ENCODE measurements at regions not wholly inside any gene's neighbourhood (a gene's known extent, or its start where the extent isn't known, plus 50 kb on each side); places are given as distances from the start of the nearest gene placed in this dataset.

DNA sequence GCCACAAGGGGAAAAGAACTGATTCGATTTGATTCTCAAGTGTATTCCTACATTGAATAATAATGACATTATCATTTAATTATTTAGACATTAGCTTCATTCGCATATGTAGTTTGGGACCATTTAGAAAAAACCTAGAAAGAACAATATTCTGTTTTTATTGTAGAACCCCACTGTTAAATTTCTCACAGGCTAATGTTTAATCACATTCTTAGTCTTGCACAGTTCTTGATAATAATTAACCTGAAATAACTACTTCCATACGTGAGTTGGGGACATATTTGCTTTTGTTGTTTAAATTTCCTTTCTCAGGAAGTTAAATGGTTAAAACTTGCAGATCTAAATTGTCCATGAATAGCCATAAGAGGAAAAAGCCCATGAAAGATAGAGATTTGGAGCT, 275.2 kb downstream of the TFAP2B start:
- TF ChIP-seq, protein P1, sequence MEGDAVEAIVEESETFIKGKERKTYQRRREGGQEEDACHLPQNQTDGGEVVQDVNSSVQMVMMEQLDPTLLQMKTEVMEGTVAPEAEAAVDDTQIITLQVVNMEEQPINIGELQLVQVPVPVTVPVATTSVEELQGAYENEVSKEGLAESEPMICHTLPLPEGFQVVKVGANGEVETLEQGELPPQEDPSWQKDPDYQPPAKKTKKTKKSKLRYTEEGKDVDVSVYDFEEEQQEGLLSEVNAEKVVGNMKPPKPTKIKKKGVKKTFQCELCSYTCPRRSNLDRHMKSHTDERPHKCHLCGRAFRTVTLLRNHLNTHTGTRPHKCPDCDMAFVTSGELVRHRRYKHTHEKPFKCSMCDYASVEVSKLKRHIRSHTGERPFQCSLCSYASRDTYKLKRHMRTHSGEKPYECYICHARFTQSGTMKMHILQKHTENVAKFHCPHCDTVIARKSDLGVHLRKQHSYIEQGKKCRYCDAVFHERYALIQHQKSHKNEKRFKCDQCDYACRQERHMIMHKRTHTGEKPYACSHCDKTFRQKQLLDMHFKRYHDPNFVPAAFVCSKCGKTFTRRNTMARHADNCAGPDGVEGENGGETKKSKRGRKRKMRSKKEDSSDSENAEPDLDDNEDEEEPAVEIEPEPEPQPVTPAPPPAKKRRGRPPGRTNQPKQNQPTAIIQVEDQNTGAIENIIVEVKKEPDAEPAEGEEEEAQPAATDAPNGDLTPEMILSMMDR (IDR thresholded peaks at IDR 0.05; ENCODE audit: insufficient read depth, low read depth, low read length): no peak
- POLR2A ChIA-PET: no interaction called here
- H3K36me3 ChIP-seq (ENCODE audit: control insufficient read depth, insufficient read depth, low read length): no peaks in the 10 kb centered on the region
- DNase-seq (ENCODE audit: low read depth): no peak
- H3K27me3 ChIP-seq (ENCODE audit: control insufficient read depth, insufficient read depth, low read length): no peaks in the 10 kb centered on the region
- no peak overlapping the region for H3K4me3 ChIP-seq (ENCODE audit: low read depth, low read length)
- CTCF ChIA-PET: no interaction called here

DNA sequence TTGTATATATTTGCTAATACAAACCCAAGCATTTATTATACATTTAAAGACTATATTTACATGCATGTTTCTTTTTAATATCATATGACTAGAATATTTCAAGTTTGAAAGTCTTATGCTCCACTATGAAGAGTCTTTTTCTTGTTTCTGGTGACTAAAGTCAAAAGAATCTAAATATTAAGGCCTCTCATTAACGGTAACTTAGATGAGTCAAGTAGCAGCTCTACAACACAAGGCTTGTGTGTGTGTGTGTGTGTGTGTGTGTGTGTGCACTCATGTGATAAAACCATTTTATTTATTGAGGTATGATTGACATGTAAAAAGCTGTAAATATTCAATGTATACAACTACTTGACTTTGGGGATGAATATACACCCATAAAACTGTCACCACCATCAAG, 275.6 kb downstream of the TFAP2B start:
- ChIA-PET POLR2A (no interaction called here), CTCF (no interaction called here)
- TF ChIP-seq, protein P1 (IDR thresholded peaks at IDR 0.05; ENCODE audit: insufficient read depth, low read depth, low read length): no peak
- Histone ChIP-seq H3K4me3 (ENCODE audit: low read depth, low read length) (no peak overlapping the region), H3K27me3 (ENCODE audit: control insufficient read depth, insufficient read depth, low read length) (no peaks in the 10 kb centered on the region), H3K36me3 (ENCODE audit: control insufficient read depth, insufficient read depth, low read length) (no peaks in the 10 kb centered on the region)
- DNase-seq (ENCODE audit: low read depth): no peak

DNA sequence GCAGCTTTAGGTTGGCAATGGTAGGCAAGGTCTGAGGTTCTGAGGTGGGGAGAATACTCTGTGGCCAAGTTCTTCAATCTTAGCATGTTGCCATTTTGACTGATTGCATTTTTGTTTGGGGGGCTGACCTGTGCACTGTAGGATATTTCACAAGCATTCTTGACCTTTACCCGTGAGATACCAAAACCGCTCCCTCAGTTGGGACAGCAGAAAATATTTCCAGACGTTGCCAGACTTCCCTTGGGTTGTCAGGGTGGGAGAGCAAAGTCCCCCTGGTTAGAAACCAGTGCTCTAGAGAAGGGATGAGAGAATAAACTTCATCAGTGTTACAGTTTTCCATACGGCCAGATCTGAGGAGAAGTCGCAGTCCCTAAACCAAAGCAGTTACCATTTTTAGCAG, 279.6 kb downstream of the TFAP2B start:
- H3K27me3 ChIP-seq (ENCODE audit: control insufficient read depth, insufficient read depth, low read length): no peaks in the 10 kb centered on the region
- TF ChIP-seq, protein P1 (IDR thresholded peaks at IDR 0.05; ENCODE audit: insufficient read depth, low read depth, low read length): no peak
- no peak for DNase-seq (ENCODE audit: low read depth)
- POLR2A ChIA-PET: no interaction called here
- no peak overlapping the region for H3K4me3 ChIP-seq (ENCODE audit: low read depth, low read length)
- CTCF ChIA-PET: no interaction called here
- no peaks in the 10 kb centered on the region for H3K36me3 ChIP-seq (ENCODE audit: control insufficient read depth, insufficient read depth, low read length)

- POLR2A ChIA-PET: no interaction called here
- Histone ChIP-seq H3K36me3 (ENCODE audit: control insufficient read depth, insufficient read depth, low read length) (no peaks in the 10 kb centered on the region), H3K4me3 (ENCODE audit: low read depth, low read length) (no peak overlapping the region), H3K27me3 (ENCODE audit: control insufficient read depth, insufficient read depth, low read length) (no peaks in the 10 kb centered on the region)
- CTCF ChIA-PET: no interaction called here
- no peak for DNase-seq (ENCODE audit: low read depth)
- TF ChIP-seq, protein P1 (IDR thresholded peaks at IDR 0.05; ENCODE audit: insufficient read depth, low read depth, low read length): no peak
Measured at GRCh38 chr6:51098791-51099190, 280.1 kb downstream of the TFAP2B start.

GRCh38 chr6:51099201-51099600, 280.5 kb downstream of the TFAP2B start:
- no peak for DNase-seq (ENCODE audit: low read depth)
- POLR2A ChIA-PET: no interaction called here
- TF ChIP-seq, protein P1 (IDR thresholded peaks at IDR 0.05; ENCODE audit: insufficient read depth, low read depth, low read length): no peak
- no peaks in the 10 kb centered on the region for H3K36me3 ChIP-seq (ENCODE audit: control insufficient read depth, insufficient read depth, low read length)
- H3K4me3 ChIP-seq (ENCODE audit: low read depth, low read length): no peak overlapping the region
- H3K27me3 ChIP-seq (ENCODE audit: control insufficient read depth, insufficient read depth, low read length): no peaks in the 10 kb centered on the region
- CTCF ChIA-PET: no interaction called here

All from BJ (cell line).